DOHH2 (cell line): ENCODE measurements at regions not wholly inside any gene's neighbourhood (a gene's known extent, or its start where the extent isn't known, plus 50 kb on each side); places are given as distances from the start of the nearest gene placed in this dataset.

Experiments
- CTCF ChIP-seq: fragments of 200-600 bp; sonication (generic); IDR thresholded peaks from one replicate; pipeline ENCODE4 v1.5.1; 2014; ENCODE audit warnings: antibody characterized with exemption, mild to moderate bottlenecking, low read depth, low read length; ENCODE audit not compliant: poor library complexity, severe bottlenecking
- EZH2phosphoT487 ChIP-seq: fragments of 200-600 bp; sonication (generic); IDR thresholded peaks from 2 replicates; pipeline ENCODE4 v1.6.1; 2017; ENCODE audit warnings: borderline replicate concordance, mild to moderate bottlenecking, antibody characterized with exemption, low read length, moderate library complexity, mixed read lengths

DNA sequence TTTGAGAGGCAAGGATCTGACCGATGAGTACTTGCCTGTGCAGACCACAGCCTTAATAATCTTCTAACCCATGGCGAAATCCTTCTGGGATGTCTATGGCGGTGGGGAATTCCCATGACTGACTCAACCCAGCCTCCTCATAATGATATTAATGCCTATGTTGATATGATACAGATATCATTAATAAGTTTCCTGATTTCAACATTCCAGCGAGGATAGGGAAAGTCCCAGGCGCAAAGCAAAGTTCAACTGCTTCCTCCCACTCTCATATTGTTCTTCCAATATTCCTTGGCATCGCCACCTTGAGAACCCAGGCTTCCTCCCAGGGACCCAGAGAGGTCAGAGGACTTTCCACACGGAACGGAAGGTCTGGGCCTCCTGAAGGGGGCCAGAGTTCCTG, 110.3 kb upstream of the TMEM45B start:
- TF ChIP-seq EZH2phosphoT487 (no peak), CTCF (no peak)
